Tibial nerve (tissue), 4 donors: ENCODE measurements at regions not wholly inside any gene's neighbourhood (a gene's known extent, or its start where the extent isn't known, plus 50 kb on each side); places are given as distances from the start of the nearest gene placed in this dataset.

Experiments used
- DNase-seq, 2 donors: peaks; one replicate each; pipeline ENCODE4 v3.0.0-alpha.2; 2019; ENCODE audit warnings: low spot score in 2 of 2
- H3K27ac ChIP-seq, 4 donors: fragments of 200-600 bp; sonication (generic) in 3 of 4; one replicate each; pipeline ENCODE4 v1.5.1; 2017 to 2019; ENCODE audit warnings: mild to moderate bottlenecking in 1 of 4
- H3K27me3 ChIP-seq, 2 donors: fragments of 200-600 bp; sonication (generic) in 1 of 2; one replicate each; pipeline versions ENCODE4 v1.5.1 to v1.6.0; 2017 to 2019
- H3K36me3 ChIP-seq, 3 donors: fragments of 200-600 bp; sonication (generic); one replicate each; pipeline ENCODE4 v1.5.1; 2018 to 2019
- H3K4me1 ChIP-seq, 4 donors: fragments of 200-600 bp; sonication (generic) in 3 of 4; one replicate each; pipeline ENCODE4 v1.5.1; 2017 to 2019
- H3K4me3 ChIP-seq, 4 donors: fragments of 200-600 bp; sonication (generic) in 3 of 4; one replicate each; pipeline ENCODE4 v1.5.1; 2017 to 2019; ENCODE audit warnings: mild to moderate bottlenecking in 1 of 4, moderate library complexity in 1 of 4
- H3K9me3 ChIP-seq, 4 donors: fragments of 200-600 bp; sonication (generic) in 3 of 4; one replicate each; pipeline ENCODE4 v1.5.1; 2017 to 2019
- EP300 ChIP-seq, 2 donors: sonication (generic); formaldehyde crosslinking; IDR thresholded peaks; one replicate each; pipeline ENCODE4 v1.6.1; 2017; ENCODE audit warnings: antibody characterized with exemption in 2 of 2, mild to moderate bottlenecking in 1 of 2
- POLR2A ChIP-seq, 2 donors: fragments of 450-650 bp; IDR thresholded peaks; one replicate each; pipeline ENCODE4 v1.6.1; 2017; ENCODE audit warnings: antibody characterized with exemption in 2 of 2, mild to moderate bottlenecking in 2 of 2, moderate library complexity in 2 of 2
- WGBS, 2 donors: methylation state at CpG; one replicate each; pipeline ENCODE4 v1.1.5; 2018; 5-methylcytosine and 5-hydroxymethylcytosine counted together
- TF ChIP-seq, protein P1 (sequence below), 5 experiments: fragments of 200-600 bp in 3 of 5; fragments of 450-650 bp in 2 of 5; sonication (generic) in 3 of 5; IDR thresholded peaks; one replicate each; pipeline ENCODE4 v1.5.1; 2016 to 2019; ENCODE audit warnings: antibody characterized with exemption in 5 of 5, mild to moderate bottlenecking in 3 of 5, moderate library complexity in 2 of 5

DNA sequence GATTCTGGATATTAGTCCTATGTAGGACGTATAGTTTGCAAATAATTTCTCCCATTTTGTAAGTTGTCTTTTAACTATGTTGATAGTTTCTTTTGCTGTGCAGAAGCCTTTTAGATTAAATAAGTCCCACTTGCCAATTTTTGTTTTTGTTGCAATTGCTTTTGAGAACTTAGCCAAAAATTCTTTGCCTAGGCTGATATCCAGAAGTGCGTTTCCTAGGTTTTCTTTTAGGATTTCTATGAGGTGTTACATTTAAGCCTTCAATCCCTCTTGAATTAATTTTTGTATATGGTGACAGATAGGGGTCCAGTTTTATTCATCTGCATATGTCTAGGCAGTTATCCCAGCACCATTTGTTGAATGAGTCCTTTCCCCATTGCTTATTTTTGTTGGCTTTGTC is 264.4 kb upstream of the OR4E1 start:
- no peaks in the 10 kb centered on the region for H3K27me3 ChIP-seq
- no peak overlapping the region for H3K27ac ChIP-seq
- 59 to 64% methylated on average over 2 of the region's 2 CpGs for WGBS, 2 donors
- TF ChIP-seq, protein P1, sequence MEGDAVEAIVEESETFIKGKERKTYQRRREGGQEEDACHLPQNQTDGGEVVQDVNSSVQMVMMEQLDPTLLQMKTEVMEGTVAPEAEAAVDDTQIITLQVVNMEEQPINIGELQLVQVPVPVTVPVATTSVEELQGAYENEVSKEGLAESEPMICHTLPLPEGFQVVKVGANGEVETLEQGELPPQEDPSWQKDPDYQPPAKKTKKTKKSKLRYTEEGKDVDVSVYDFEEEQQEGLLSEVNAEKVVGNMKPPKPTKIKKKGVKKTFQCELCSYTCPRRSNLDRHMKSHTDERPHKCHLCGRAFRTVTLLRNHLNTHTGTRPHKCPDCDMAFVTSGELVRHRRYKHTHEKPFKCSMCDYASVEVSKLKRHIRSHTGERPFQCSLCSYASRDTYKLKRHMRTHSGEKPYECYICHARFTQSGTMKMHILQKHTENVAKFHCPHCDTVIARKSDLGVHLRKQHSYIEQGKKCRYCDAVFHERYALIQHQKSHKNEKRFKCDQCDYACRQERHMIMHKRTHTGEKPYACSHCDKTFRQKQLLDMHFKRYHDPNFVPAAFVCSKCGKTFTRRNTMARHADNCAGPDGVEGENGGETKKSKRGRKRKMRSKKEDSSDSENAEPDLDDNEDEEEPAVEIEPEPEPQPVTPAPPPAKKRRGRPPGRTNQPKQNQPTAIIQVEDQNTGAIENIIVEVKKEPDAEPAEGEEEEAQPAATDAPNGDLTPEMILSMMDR (IDR thresholded peaks at IDR 0.05): no peak
- H3K36me3 ChIP-seq: no peaks in the 10 kb centered on the region
- no peak overlapping the region for H3K4me3 ChIP-seq
- no peak for DNase-seq
- no peaks in the 10 kb centered on the region for H3K9me3 ChIP-seq
- no peaks in the 10 kb centered on the region for H3K4me1 ChIP-seq

DNA sequence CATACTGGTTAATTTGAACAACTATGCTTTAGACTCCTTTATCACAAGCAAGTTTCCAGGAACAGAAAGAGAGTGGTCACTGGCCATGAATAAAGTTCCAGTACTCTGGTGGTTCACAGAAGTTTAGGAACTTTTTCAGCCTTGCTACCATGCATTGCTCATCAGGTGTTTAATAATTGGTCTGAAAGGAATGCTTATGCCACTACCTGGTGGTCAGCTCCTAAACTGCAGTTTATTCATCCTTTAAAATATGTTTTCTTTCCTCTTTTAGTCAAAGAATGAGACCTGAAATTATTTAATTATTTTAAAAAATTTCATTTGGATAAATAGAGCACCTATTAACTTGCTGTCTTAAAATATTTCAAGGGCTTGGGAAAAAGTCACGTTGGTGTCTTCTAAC is 260.1 kb upstream of the OR4E1 start:
- H3K4me3 ChIP-seq: no peak overlapping the region
- no peaks in the 10 kb centered on the region for H3K9me3 ChIP-seq
- H3K27me3 ChIP-seq: no peaks in the 10 kb centered on the region
- H3K27ac ChIP-seq: no peak overlapping the region
- no peak for DNase-seq
- no peak for TF ChIP-seq POLR2A (IDR thresholded peaks at IDR 0.05)
- no peak for TF ChIP-seq EP300 (IDR thresholded peaks at IDR 0.05)
- TF ChIP-seq, protein P1 (IDR thresholded peaks at IDR 0.05): peak in 2 of 5 experiments; percentile 18 to 31
- WGBS, 2 donors: 24 to 25% methylated on average over 1 of the region's 1 CpG
- H3K4me1 ChIP-seq: no peaks in the 10 kb centered on the region
- H3K36me3 ChIP-seq: no peaks in the 10 kb centered on the region

DNA sequence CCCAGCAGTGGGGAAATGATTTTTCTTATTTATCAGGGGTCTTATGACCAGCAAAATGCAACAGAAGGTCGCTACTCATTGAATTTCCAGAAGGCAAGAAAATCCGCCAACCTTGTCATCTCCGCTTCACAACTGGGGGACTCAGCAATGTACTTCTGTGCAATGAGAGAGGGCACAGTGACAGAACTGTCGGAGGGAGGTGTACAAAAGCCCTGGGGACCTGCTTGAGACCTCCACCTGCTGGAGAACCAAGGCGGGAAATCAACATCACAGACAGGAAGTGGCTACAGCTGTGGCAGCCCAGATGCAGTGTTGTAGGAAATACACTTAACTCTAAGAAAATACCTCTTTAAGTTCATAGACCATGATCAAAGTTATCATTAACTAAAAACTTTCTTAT is 250.9 kb upstream of the OR4E1 start:
- no peak for DNase-seq
- Histone ChIP-seq H3K4me1 (no peaks in the 10 kb centered on the region), H3K4me3 (no peak overlapping the region), H3K36me3 (no peaks in the 10 kb centered on the region), H3K27ac (no peak overlapping the region), H3K9me3 (no peaks in the 10 kb centered on the region), H3K27me3 (no peaks in the 10 kb centered on the region)
- TF ChIP-seq, protein P1 (IDR thresholded peaks at IDR 0.05): peak in 1 of 5 experiments; percentile 5
- TF ChIP-seq POLR2A (IDR thresholded peaks at IDR 0.05) (no peak), EP300 (IDR thresholded peaks at IDR 0.05) (no peak)
- 57 to 65% methylated on average over 5 of the region's 5 CpGs for WGBS, 2 donors

DNA sequence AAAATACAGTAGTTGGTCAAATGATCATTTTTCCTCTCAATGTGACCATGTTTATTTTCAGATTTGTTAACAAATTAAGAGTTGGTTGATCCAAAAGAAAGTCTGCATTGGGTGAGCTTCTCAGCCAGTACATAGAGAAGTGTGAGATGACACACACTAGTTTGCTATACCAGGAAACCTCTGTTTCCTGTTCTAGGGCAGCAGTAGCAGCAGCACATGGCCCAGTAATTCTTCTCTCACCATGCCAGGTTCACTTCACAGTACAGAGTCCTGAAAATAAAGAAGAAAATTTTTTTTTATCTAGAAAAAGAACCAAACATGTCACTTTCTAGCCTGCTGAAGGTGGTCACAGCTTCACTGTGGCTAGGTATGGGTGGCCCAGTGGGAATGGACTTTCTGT is 250.2 kb upstream of the OR4E1 start:
- Histone ChIP-seq H3K27ac (no peak overlapping the region), H3K4me1 (no peaks in the 10 kb centered on the region), H3K36me3 (no peaks in the 10 kb centered on the region), H3K9me3 (no peaks in the 10 kb centered on the region), H3K4me3 (no peak overlapping the region), H3K27me3 (no peaks in the 10 kb centered on the region)
- no peak for DNase-seq
- TF ChIP-seq, protein P1 (IDR thresholded peaks at IDR 0.05): no peak
- no peak for TF ChIP-seq EP300 (IDR thresholded peaks at IDR 0.05)
- no peak for TF ChIP-seq POLR2A (IDR thresholded peaks at IDR 0.05)

DNA sequence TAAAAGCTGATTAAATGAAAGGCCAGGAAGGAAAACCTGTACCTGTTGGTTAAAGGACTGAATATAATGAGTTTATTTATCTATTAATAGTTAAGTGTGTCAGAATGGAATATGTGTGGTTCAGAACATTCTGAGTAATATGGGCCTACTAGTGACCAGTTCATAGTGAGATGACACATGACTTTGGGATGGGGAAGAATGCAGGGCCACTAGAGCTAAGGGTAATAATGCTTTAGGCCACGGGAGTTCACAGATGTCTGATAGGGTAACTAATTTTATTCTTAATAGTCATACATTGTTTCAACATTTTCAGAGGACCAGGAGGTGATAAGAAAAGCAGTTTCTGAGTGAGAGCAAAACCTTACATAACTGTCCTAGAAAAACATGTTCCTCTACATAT is 247.8 kb upstream of the OR4E1 start:
- peaks cover 0 to 4% (median 2%) of the 10 kb centered on the region in 4 donors for H3K4me1 ChIP-seq
- WGBS, 2 donors: 47 to 92% methylated on average over 1 of the region's 1 CpG
- DNase-seq: no peak
- no peak overlapping the region for H3K4me3 ChIP-seq
- TF ChIP-seq EP300 (IDR thresholded peaks at IDR 0.05): no peak
- TF ChIP-seq, protein P1 (IDR thresholded peaks at IDR 0.05): no peak
- no peak for TF ChIP-seq POLR2A (IDR thresholded peaks at IDR 0.05)
- no peak overlapping the region for H3K27ac ChIP-seq
- H3K36me3 ChIP-seq: no peaks in the 10 kb centered on the region
- H3K9me3 ChIP-seq: no peaks in the 10 kb centered on the region
- no peaks in the 10 kb centered on the region for H3K27me3 ChIP-seq
